ENCODE measurements at regions not wholly inside any gene's neighbourhood (a gene's known extent, or its start where the extent isn't known, plus 50 kb on each side); places are given as distances from the start of the nearest gene placed in this dataset.

- no peak overlapping the region for H3K27ac ChIP-seq
- WGBS, 2 donors, result 65 to 76% methylated on average over 4 of the region's 4 CpGs
- no peaks in the 10 kb centered on the region for H3K36me3 ChIP-seq
- no peaks in the 10 kb centered on the region for H3K4me1 ChIP-seq
- no peak for ATAC-seq (ENCODE audit: low FRiP score in 2 of 2)
- H3K9me3 ChIP-seq, result no peaks in the 10 kb centered on the region
- no peak overlapping the region for H3K4me3 ChIP-seq
- H3K27me3 ChIP-seq, result no peaks in the 10 kb centered on the region
- DNase-seq, result no peak
- TF ChIP-seq POLR2AphosphoS5 (IDR thresholded peaks at IDR 0.05) (no peak), EP300 (IDR thresholded peaks at IDR 0.05) (no peak)
These were observed 89.6 kb downstream of the KCNE4 start for GRCh38 chr2:223141606-223142005.

- Histone ChIP-seq H3K4me1 (no peaks in the 10 kb centered on the region), H3K27ac (no peak overlapping the region), H3K36me3 (no peaks in the 10 kb centered on the region), H3K4me3 (no peak overlapping the region), H3K27me3 (no peaks in the 10 kb centered on the region), H3K9me3 (no peaks in the 10 kb centered on the region)
- ATAC-seq (ENCODE audit: low FRiP score in 2 of 2) (no peak), DNase-seq (no peak)
- 65 to 77% methylated on average over 7 of the region's 7 CpGs for WGBS, 2 donors
- no peak for TF ChIP-seq POLR2AphosphoS5 (IDR thresholded peaks at IDR 0.05)
- TF ChIP-seq EP300 (IDR thresholded peaks at IDR 0.05), result no peak
- TF ChIP-seq POLR2A (IDR thresholded peaks at IDR 0.05), result no peak
- TF ChIP-seq CTCF (IDR thresholded peaks at IDR 0.05), result no peak
These were observed 90.1 kb downstream of the KCNE4 start for GRCh38 chr2:223142118-223142517.

GRCh38 chr2:223147431-223147830, 95.4 kb downstream of the KCNE4 start:
- Histone ChIP-seq H3K4me1 (no peaks in the 10 kb centered on the region), H3K36me3 (no peaks in the 10 kb centered on the region), H3K9me3 (no peaks in the 10 kb centered on the region), H3K27me3 (no peaks in the 10 kb centered on the region), H3K27ac (no peak overlapping the region), H3K4me3 (no peak overlapping the region)
- ATAC-seq (ENCODE audit: low FRiP score in 2 of 2) (no peak), DNase-seq (no peak)
- 69 to 84% methylated on average over 3 of the region's 3 CpGs for WGBS, 2 donors
- TF ChIP-seq POLR2A (IDR thresholded peaks at IDR 0.05) (no peak), CTCF (IDR thresholded peaks at IDR 0.05) (no peak), POLR2AphosphoS5 (IDR thresholded peaks at IDR 0.05) (no peak), EP300 (IDR thresholded peaks at IDR 0.05) (no peak)

GRCh38 chr2:223148516-223148915, 96.5 kb downstream of the KCNE4 start:
- no peaks in the 10 kb centered on the region for H3K27me3 ChIP-seq
- H3K9me3 ChIP-seq, result no peaks in the 10 kb centered on the region
- no peak overlapping the region for H3K4me3 ChIP-seq
- H3K36me3 ChIP-seq, result no peaks in the 10 kb centered on the region
- H3K27ac ChIP-seq, result no peak overlapping the region
- H3K4me1 ChIP-seq, result no peaks in the 10 kb centered on the region
- WGBS, 2 donors, result 70 to 83% methylated on average over 3 of the region's 3 CpGs
- ATAC-seq (ENCODE audit: low FRiP score in 2 of 2) (no peak), DNase-seq (no peak)
- no peak for TF ChIP-seq POLR2A (IDR thresholded peaks at IDR 0.05)
- no peak for TF ChIP-seq EP300 (IDR thresholded peaks at IDR 0.05)
- TF ChIP-seq CTCF (IDR thresholded peaks at IDR 0.05), result no peak
- TF ChIP-seq POLR2AphosphoS5 (IDR thresholded peaks at IDR 0.05), result no peak

- DNase-seq (no peak), ATAC-seq (ENCODE audit: low FRiP score in 2 of 2) (no peak)
- TF ChIP-seq POLR2A (IDR thresholded peaks at IDR 0.05) (no peak), CTCF (IDR thresholded peaks at IDR 0.05) (no peak), EP300 (IDR thresholded peaks at IDR 0.05) (no peak), POLR2AphosphoS5 (IDR thresholded peaks at IDR 0.05) (no peak)
- no peak overlapping the region for H3K27ac ChIP-seq
- no peak overlapping the region for H3K4me3 ChIP-seq
- H3K9me3 ChIP-seq, result no peaks in the 10 kb centered on the region
- no peaks in the 10 kb centered on the region for H3K4me1 ChIP-seq
- no peaks in the 10 kb centered on the region for H3K36me3 ChIP-seq
- H3K27me3 ChIP-seq, result no peaks in the 10 kb centered on the region
These were observed 104.0 kb downstream of the KCNE4 start for GRCh38 chr2:223155956-223156355.
